PFSK-1 (cell line): ENCODE measurements at regions not wholly inside any gene's neighbourhood (a gene's known extent, or its start where the extent isn't known, plus 50 kb on each side); places are given as distances from the start of the nearest gene placed in this dataset.

Experiments
- FOXP2 ChIP-seq: optimal IDR thresholded peaks from 2 replicates; pipeline ENCODE3; 2011; ENCODE audit warnings: borderline replicate concordance, control low read depth, inconsistent platforms; ENCODE audit not compliant: insufficient read depth; ENCODE audit errors: extremely low read length, extremely low read depth
- POLR2AphosphoS5 ChIP-seq: IDR thresholded peaks from 2 replicates; pipeline ENCODE4 v1.6.1; 2012; ENCODE audit warnings: low read depth, mild to moderate bottlenecking, control low read depth, low read length, moderate library complexity
- REST ChIP-seq, 2 experiments: IDR thresholded peaks; 2 replicates each; pipeline versions ENCODE4 v1.6.1 to v1.8.0; 2011 to 2012; ENCODE audit warnings: low read depth in 2 of 2, low read length in 2 of 2, control low read depth in 1 of 2, inconsistent platforms in 1 of 2, mild to moderate bottlenecking in 1 of 2, moderate library complexity in 1 of 2; ENCODE audit not compliant: insufficient read depth in 1 of 2
- SIN3A ChIP-seq: IDR thresholded peaks from 2 replicates; pipeline ENCODE4 v1.6.1; 2012; ENCODE audit warnings: mild to moderate bottlenecking, low read length, moderate library complexity, borderline replicate concordance; ENCODE audit not compliant: insufficient read depth
- TAF1 ChIP-seq: IDR thresholded peaks from 2 replicates; pipeline ENCODE4 v1.6.1; 2012; ENCODE audit warnings: low read length, control low read depth, borderline replicate concordance; ENCODE audit not compliant: insufficient read depth

- TF ChIP-seq TAF1, result 0 out of 2 replicates have a peak, but pooled peaks have one; percentile 41
- TF ChIP-seq POLR2AphosphoS5, result no peak
- TF ChIP-seq SIN3A, result peak; percentile 80; the same call in 1 of the 2 replicates
- no peak for TF ChIP-seq REST (IDR thresholded peaks at IDR 0.05; ENCODE audit: insufficient read depth in 1 of 2, low read depth in 2 of 2, low read length in 2 of 2)
- no peak for TF ChIP-seq FOXP2
Observed at GRCh38 chr10:4246881-4247358, 461.9 kb upstream of the KLF6 start.

GRCh38 chr10:4243651-4244050, 458.6 kb upstream of the KLF6 start:
- TF ChIP-seq SIN3A, result peak; percentile 52; the same call in 1 of the 2 replicates
- no peak for TF ChIP-seq FOXP2

- TF ChIP-seq SIN3A, result no peak
- TF ChIP-seq REST (IDR thresholded peaks at IDR 0.05; ENCODE audit: insufficient read depth in 1 of 2, low read depth in 2 of 2, low read length in 2 of 2), result no peak
- no peak for TF ChIP-seq TAF1
- TF ChIP-seq FOXP2, result no peak
- no peak for TF ChIP-seq POLR2AphosphoS5
Observed at GRCh38 chr10:4243169-4243568, 458.2 kb upstream of the KLF6 start.

GRCh38 chr10:4242561-4243035, 457.6 kb upstream of the KLF6 start:
- TF ChIP-seq REST (IDR thresholded peaks at IDR 0.05; ENCODE audit: insufficient read depth in 1 of 2, low read depth in 2 of 2, low read length in 2 of 2), result no peak
- TF ChIP-seq FOXP2, result no peak
- no peak for TF ChIP-seq TAF1
- no peak for TF ChIP-seq POLR2AphosphoS5
- no peak for TF ChIP-seq SIN3A

- TF ChIP-seq REST (IDR thresholded peaks at IDR 0.05; ENCODE audit: insufficient read depth in 1 of 2, low read depth in 2 of 2, low read length in 2 of 2), result 0 out of 4 replicates have a peak, but pooled peaks of 1 of the 2 experiments have one; percentile 11
- no peak for TF ChIP-seq FOXP2
- no peak for TF ChIP-seq POLR2AphosphoS5
- TF ChIP-seq SIN3A, result peak; percentile 60; the same call in 1 of the 2 replicates
- TF ChIP-seq TAF1, result peak; percentile 34; the same call in 1 of the 2 replicates
Observed at GRCh38 chr10:4241724-4242345, 456.8 kb upstream of the KLF6 start.
